CD4-positive, alpha-beta memory T cell (primary cell): ENCODE measurements at regions not wholly inside any gene's neighbourhood (a gene's known extent, or its start where the extent isn't known, plus 50 kb on each side); places are given as distances from the start of the nearest gene placed in this dataset.

Experiments used
- CTCF ChIA-PET: fragments of 350-600 bp; sonication (Branson Sonifier 250); formaldehyde crosslinking; loops from one replicate; lab custom pipeline; 2021; ENCODE audit warnings: inconsistent platforms; ENCODE audit not compliant: partially characterized antibody; lab: Charles Lee
- POLR2A ChIA-PET: fragments of 350-600 bp; sonication (Branson Sonifier 250); formaldehyde crosslinking; loops from one replicate; lab custom pipeline; 2021; ENCODE audit not compliant: partially characterized antibody; lab: Charles Lee
- DNase-seq, 5 donors: peaks; one replicate each; pipeline versions ENCODE4 v3.0.0 to v3.0.0-alpha.2; 2020 to 2022; ENCODE audit warnings: mixed read lengths in 1 of 5
- H3K27ac ChIP-seq: one replicate; pipeline ENCODE4 v1.7.0; 2013; ENCODE audit warnings: low read depth, low read length
- H3K27me3 ChIP-seq: 2 replicates; pipeline ENCODE4 v1.7.0; 2013; ENCODE audit warnings: mild to moderate bottlenecking, low read length, moderate library complexity; ENCODE audit not compliant: insufficient read depth
- H3K36me3 ChIP-seq: 2 replicates; pipeline ENCODE4 v1.7.0; 2013; ENCODE audit warnings: mild to moderate bottlenecking, low read length, moderate library complexity; ENCODE audit not compliant: insufficient read depth
- H3K4me1 ChIP-seq: 2 replicates; pipeline ENCODE4 v1.7.0; 2013; ENCODE audit warnings: mild to moderate bottlenecking, low read length, moderate library complexity; ENCODE audit not compliant: insufficient read depth
- H3K4me3 ChIP-seq, 2 donors: one replicate each; pipeline ENCODE4 v1.7.0; 2013; ENCODE audit warnings: low read length in 2 of 2, mild to moderate bottlenecking in 1 of 2
- H3K9me3 ChIP-seq, 2 donors: one replicate each; pipeline ENCODE4 v1.7.0; 2013; ENCODE audit warnings: low read length in 2 of 2, control low read depth in 1 of 2; ENCODE audit not compliant: control insufficient read depth in 1 of 2
- H3K27ac Mint-ChIP-seq, 7 donors: one replicate each; pipeline ENCODE4 v1.8.0; 2020 to 2021; ENCODE audit warnings: mixed read lengths in 7 of 7, mild to moderate bottlenecking in 6 of 7, inconsistent platforms in 3 of 7, moderate library complexity in 3 of 7
- H3K27me3 Mint-ChIP-seq, 2 donors: one replicate each; pipeline ENCODE4 v1.8.0; 2020 to 2021; ENCODE audit warnings: mixed read lengths in 2 of 2
- H3K36me3 Mint-ChIP-seq, 2 donors: one replicate each; pipeline ENCODE4 v1.8.0; 2020 to 2021; ENCODE audit warnings: mixed read lengths in 2 of 2, inconsistent platforms in 1 of 2, mild to moderate bottlenecking in 1 of 2
- H3K4me1 Mint-ChIP-seq, 4 donors: one replicate each; pipeline ENCODE4 v1.8.0; 2020 to 2021; ENCODE audit warnings: mixed read lengths in 4 of 4, mild to moderate bottlenecking in 1 of 4
- H3K4me3 Mint-ChIP-seq, 8 donors: one replicate each; pipeline ENCODE4 v1.8.0; 2020 to 2021; ENCODE audit warnings: mixed read lengths in 8 of 8, mild to moderate bottlenecking in 7 of 8, moderate library complexity in 6 of 8, inconsistent platforms in 3 of 8
- H3K9me3 Mint-ChIP-seq, 8 donors: one replicate each; pipeline ENCODE4 v1.8.0; 2020 to 2021; ENCODE audit warnings: mixed read lengths in 8 of 8, mild to moderate bottlenecking in 5 of 8, inconsistent platforms in 3 of 8, moderate library complexity in 1 of 8
- intact Hi-C: fragments of 100-400 bp; cut with micrococcal nuclease; formaldehyde crosslinking; loops from one replicate; pipeline ENCODE4 v1.15.1; 2023

GRCh38 chr5:169408171-169408570 is 107.2 kb upstream of the SLIT3 start:
- H3K36me3 ChIP-seq = no peaks in the 10 kb centered on the region
- Mint-ChIP-seq H3K4me3 (no peak overlapping the region), H3K27ac (no peak overlapping the region), H3K4me1 (no peaks in the 10 kb centered on the region), H3K9me3 (no peaks in the 10 kb centered on the region), H3K36me3 (no peaks in the 10 kb centered on the region), H3K27me3 (peaks cover 4 to 8% of the 10 kb centered on the region in 2 donors)
- no peaks in the 10 kb centered on the region for H3K27me3 ChIP-seq
- no peaks in the 10 kb centered on the region for H3K9me3 ChIP-seq
- CTCF ChIA-PET = no interaction called here
- POLR2A ChIA-PET = no interaction called here
- intact Hi-C loops = no loop called here
- no peak for DNase-seq
- no peak overlapping the region for H3K4me3 ChIP-seq
- H3K4me1 ChIP-seq = no peaks in the 10 kb centered on the region
- no peak overlapping the region for H3K27ac ChIP-seq

- no peaks in the 10 kb centered on the region for H3K9me3 ChIP-seq
- DNase-seq = no peak
- Mint-ChIP-seq H3K4me3 (no peak overlapping the region), H3K36me3 (no peaks in the 10 kb centered on the region), H3K27me3 (peaks cover 1 to 6% of the 10 kb centered on the region in 2 donors), H3K27ac (no peak overlapping the region), H3K4me1 (no peaks in the 10 kb centered on the region), H3K9me3 (no peaks in the 10 kb centered on the region)
- intact Hi-C loops = no loop called here
- no peak overlapping the region for H3K27ac ChIP-seq
- no peak overlapping the region for H3K4me3 ChIP-seq
- H3K36me3 ChIP-seq = no peaks in the 10 kb centered on the region
- H3K27me3 ChIP-seq = no peaks in the 10 kb centered on the region
- CTCF ChIA-PET = no interaction called here
- no peaks in the 10 kb centered on the region for H3K4me1 ChIP-seq
- POLR2A ChIA-PET = no interaction called here
These were observed 103.3 kb upstream of the SLIT3 start for GRCh38 chr5:169404223-169404622.

- peaks cover 0 to 13% (median 5%) of the 10 kb centered on the region in 8 donors for H3K9me3 Mint-ChIP-seq
- intact Hi-C loops = no loop called here
These were observed 97.6 kb upstream of the SLIT3 start for GRCh38 chr5:169398515-169398914.

DNA sequence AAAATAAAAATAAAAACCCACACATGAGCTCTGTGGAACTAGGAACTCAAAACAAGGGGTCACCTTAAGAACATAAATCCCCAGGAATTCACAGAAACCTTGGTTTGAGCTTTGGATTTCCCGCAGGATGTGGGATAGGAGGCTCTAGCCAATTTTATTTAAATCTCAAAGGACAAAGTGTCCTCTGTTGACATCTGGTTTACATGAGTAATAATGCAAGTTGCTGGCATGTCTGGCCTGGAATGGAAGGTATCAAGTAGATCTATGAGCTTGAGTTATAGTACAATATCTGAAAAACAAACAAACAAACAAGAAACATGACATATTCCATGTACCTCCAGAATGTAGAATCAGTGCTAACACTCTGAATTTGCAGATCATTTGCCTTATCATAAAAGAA is 94.2 kb upstream of the SLIT3 start:
- no peaks in the 10 kb centered on the region for H3K36me3 ChIP-seq
- Mint-ChIP-seq H3K27ac (no peak overlapping the region), H3K4me1 (no peaks in the 10 kb centered on the region), H3K36me3 (no peaks in the 10 kb centered on the region), H3K27me3 (peaks cover 5 to 7% of the 10 kb centered on the region in 2 donors), H3K9me3 (peaks cover 0 to 13% (median 5%) of the 10 kb centered on the region in 8 donors), H3K4me3 (no peak overlapping the region)
- H3K4me3 ChIP-seq = no peak overlapping the region
- POLR2A ChIA-PET = no interaction called here
- H3K27me3 ChIP-seq = no peaks in the 10 kb centered on the region
- no peak overlapping the region for H3K27ac ChIP-seq
- CTCF ChIA-PET = no interaction called here
- H3K4me1 ChIP-seq = no peaks in the 10 kb centered on the region
- intact Hi-C loops = no loop called here
- DNase-seq = no peak
- no peaks in the 10 kb centered on the region for H3K9me3 ChIP-seq

More at GRCh38 chr5:169398515-169398914, 97.6 kb upstream of the SLIT3 start:
- Mint-ChIP-seq H3K4me3 (no peak overlapping the region), H3K27me3 (peaks cover 5 to 8% of the 10 kb centered on the region in 2 donors), H3K36me3 (no peaks in the 10 kb centered on the region), H3K4me1 (no peaks in the 10 kb centered on the region), H3K27ac (no peak overlapping the region)
- H3K4me3 ChIP-seq = no peak overlapping the region
- CTCF ChIA-PET = interaction anchor here (1.8 kb wide), 1 partner anchor 29 kb away, joined by 5 read pairs; no protein-coding TSS in a partner anchor
- POLR2A ChIA-PET = no interaction called here
- no peaks in the 10 kb centered on the region for H3K36me3 ChIP-seq
- H3K27ac ChIP-seq = no peak overlapping the region
- no peaks in the 10 kb centered on the region for H3K27me3 ChIP-seq
- H3K9me3 ChIP-seq = no peaks in the 10 kb centered on the region
- DNase-seq = no peak
- no peaks in the 10 kb centered on the region for H3K4me1 ChIP-seq

DNA sequence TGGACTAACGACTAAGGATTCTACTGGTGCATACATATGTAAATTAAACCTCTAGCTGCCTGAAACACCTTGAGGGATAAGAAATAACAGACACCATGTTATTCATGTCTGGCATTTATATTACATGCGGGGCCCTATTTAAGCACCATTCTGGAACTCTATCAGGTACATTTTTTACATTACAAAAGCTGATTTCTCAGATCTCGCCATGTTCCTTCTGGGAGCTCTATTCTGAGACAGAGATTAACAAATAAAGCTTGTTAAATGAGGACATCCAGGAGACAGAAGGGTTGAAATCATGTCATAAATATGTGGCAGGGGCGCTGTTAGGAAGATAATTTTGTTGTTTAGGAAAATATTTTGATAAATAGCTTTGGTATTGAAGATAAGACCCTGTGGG is 93.4 kb upstream of the SLIT3 start:
- Mint-ChIP-seq H3K9me3 (peaks cover 0 to 13% (median 5%) of the 10 kb centered on the region in 8 donors), H3K27ac (no peak overlapping the region), H3K4me1 (no peaks in the 10 kb centered on the region), H3K27me3 (peaks cover 6 to 8% of the 10 kb centered on the region in 2 donors), H3K36me3 (no peaks in the 10 kb centered on the region), H3K4me3 (no peak overlapping the region)
- POLR2A ChIA-PET = no interaction called here
- no peak for DNase-seq
- no peaks in the 10 kb centered on the region for H3K9me3 ChIP-seq
- no peak overlapping the region for H3K27ac ChIP-seq
- intact Hi-C loops = no loop called here
- H3K27me3 ChIP-seq = no peaks in the 10 kb centered on the region
- H3K36me3 ChIP-seq = no peaks in the 10 kb centered on the region
- no peak overlapping the region for H3K4me3 ChIP-seq
- H3K4me1 ChIP-seq = no peaks in the 10 kb centered on the region
- CTCF ChIA-PET = no interaction called here

GRCh38 chr5:169393907-169394306 is 93.0 kb upstream of the SLIT3 start:
- no peaks in the 10 kb centered on the region for H3K36me3 Mint-ChIP-seq
- no peak overlapping the region for H3K4me3 Mint-ChIP-seq
- no peaks in the 10 kb centered on the region for H3K36me3 ChIP-seq
- no peak for DNase-seq
- no peaks in the 10 kb centered on the region for H3K27me3 ChIP-seq
- no peaks in the 10 kb centered on the region for H3K4me1 ChIP-seq
- H3K9me3 Mint-ChIP-seq = peaks cover 0 to 13% (median 5%) of the 10 kb centered on the region in 8 donors
- no peak overlapping the region for H3K27ac Mint-ChIP-seq
- H3K27me3 Mint-ChIP-seq = peaks cover 6 to 10% of the 10 kb centered on the region in 2 donors
- intact Hi-C loops = no loop called here
- ChIA-PET POLR2A (no interaction called here), CTCF (no interaction called here)
- no peaks in the 10 kb centered on the region for H3K4me1 Mint-ChIP-seq
- H3K4me3 ChIP-seq = no peak overlapping the region
- H3K27ac ChIP-seq = no peak overlapping the region
- H3K9me3 ChIP-seq = no peaks in the 10 kb centered on the region

DNA sequence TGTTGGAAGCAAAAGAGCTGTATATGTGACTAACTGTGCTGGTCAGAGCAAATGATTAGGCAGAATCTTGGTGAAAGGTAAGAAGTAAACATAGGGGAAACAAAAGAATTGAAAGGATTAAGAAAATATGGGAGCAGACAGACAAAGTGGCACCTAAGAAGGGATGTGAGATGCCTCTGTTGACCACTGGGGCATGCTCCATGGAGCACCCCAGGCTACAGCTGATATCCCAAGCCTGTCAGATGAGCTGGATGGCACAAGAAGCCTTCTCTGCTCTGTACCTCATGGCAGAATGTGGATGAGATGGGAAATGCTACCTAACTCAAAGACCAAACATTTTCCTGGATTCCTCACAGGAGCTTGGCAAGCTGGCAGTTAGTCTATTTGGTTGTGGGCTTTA is 89.3 kb upstream of the SLIT3 start:
- DNase-seq = no peak
- H3K9me3 ChIP-seq = no peaks in the 10 kb centered on the region
- POLR2A ChIA-PET = no interaction called here
- peaks cover 0 to 4% (median 0%) of the 10 kb centered on the region in 8 donors for H3K9me3 Mint-ChIP-seq
- no peak overlapping the region for H3K27ac Mint-ChIP-seq
- no peaks in the 10 kb centered on the region for H3K4me1 Mint-ChIP-seq
- peaks cover 2 to 9% of the 10 kb centered on the region in 2 donors for H3K27me3 Mint-ChIP-seq
- CTCF ChIA-PET = no interaction called here
- no peak overlapping the region for H3K27ac ChIP-seq
- H3K4me1 ChIP-seq = no peaks in the 10 kb centered on the region
- no peaks in the 10 kb centered on the region for H3K27me3 ChIP-seq
- no peaks in the 10 kb centered on the region for H3K36me3 Mint-ChIP-seq
- no peak overlapping the region for H3K4me3 Mint-ChIP-seq
- H3K36me3 ChIP-seq = no peaks in the 10 kb centered on the region
- intact Hi-C loops = no loop called here
- H3K4me3 ChIP-seq = no peak overlapping the region

- no peak overlapping the region for H3K27ac ChIP-seq
- Mint-ChIP-seq H3K27ac (no peak overlapping the region), H3K27me3 (peaks cover 2 to 7% of the 10 kb centered on the region in 2 donors), H3K36me3 (no peaks in the 10 kb centered on the region), H3K9me3 (peaks cover 0 to 4% (median 0%) of the 10 kb centered on the region in 8 donors), H3K4me1 (no peaks in the 10 kb centered on the region), H3K4me3 (no peak overlapping the region)
- intact Hi-C loops = no loop called here
- no peaks in the 10 kb centered on the region for H3K4me1 ChIP-seq
- ChIA-PET POLR2A (no interaction called here), CTCF (no interaction called here)
- DNase-seq = no peak
- H3K36me3 ChIP-seq = no peaks in the 10 kb centered on the region
- no peaks in the 10 kb centered on the region for H3K9me3 ChIP-seq
- H3K27me3 ChIP-seq = no peaks in the 10 kb centered on the region
- H3K4me3 ChIP-seq = no peak overlapping the region
These were observed 88.4 kb upstream of the SLIT3 start for GRCh38 chr5:169389318-169389717.
